IMR-90 (cell line): ENCODE measurements at regions not wholly inside any gene's neighbourhood (a gene's known extent, or its start where the extent isn't known, plus 50 kb on each side); places are given as distances from the start of the nearest gene placed in this dataset.
A peak's percentile ranks its signal among the peaks of the same experiment; 100 is the strongest.

Experiments
- ATAC-seq: fragments of 200-7000 bp; cut with Tn5 transposase; 2 replicates; pipeline ENCODE4 v1.9.1; 2020; ENCODE audit warnings: low read depth, mild to moderate bottlenecking, moderate library complexity
- BruUV-seq: library from RNA; stranded (reverse); fragments of 400-500 nt; replicated peaks from 2 replicates; lab custom pipeline; 2021; lab: Mats Ljungman, UMichigan
- CTCF ChIA-PET: fragments of 300-600 bp; formaldehyde crosslinking; extraction: SDS; loops from one replicate; lab custom pipeline; 2021; ENCODE audit warnings: antibody characterized with exemption; lab: Yijun Ruan, JAX
- POLR2A ChIA-PET: fragments of 300-600 bp; sonication (Branson Sonifier 250); formaldehyde crosslinking; loops from one replicate; lab custom pipeline; 2022; ENCODE audit warnings: antibody characterized with exemption; ENCODE audit not compliant: unreplicated experiment; lab: Charles Lee
- DNase-seq: peaks from one replicate; pipeline ENCODE4 v3.0.0; 2013
- H2AFZ ChIP-seq: replicated peaks from 2 replicates; pipeline ENCODE3; 2013; ENCODE audit warnings: low read length, mild to moderate bottlenecking; ENCODE audit not compliant: poor library complexity
- H2AK5ac ChIP-seq: 2 replicates; pipeline ENCODE4 v1.6.1; 2013; ENCODE audit warnings: low read depth, low read length, inconsistent platforms
- H2AK9ac ChIP-seq: replicated peaks from 2 replicates; pipeline ENCODE3; 2013; ENCODE audit warnings: mild to moderate bottlenecking, low read depth, low read length, moderate library complexity; ENCODE audit not compliant: poor library complexity
- H2BK120ac ChIP-seq: 2 replicates; pipeline ENCODE4 v1.6.1; 2013; ENCODE audit warnings: low read depth, low read length, inconsistent platforms
- H2BK15ac ChIP-seq: 3 replicates; pipeline ENCODE4 v1.6.1; 2013; ENCODE audit warnings: low read depth, low read length, inconsistent platforms
- H2BK20ac ChIP-seq: 2 replicates; pipeline ENCODE4 v1.6.1; 2013; ENCODE audit warnings: low read depth, mild to moderate bottlenecking, inconsistent platforms, low read length, moderate library complexity
- H2BK5ac ChIP-seq: 2 replicates; pipeline ENCODE4 v1.6.1; 2013; ENCODE audit warnings: mild to moderate bottlenecking, low read depth, low read length, inconsistent platforms; ENCODE audit not compliant: poor library complexity, severe bottlenecking
- H3K14ac ChIP-seq: replicated peaks from 2 replicates; pipeline ENCODE4 v1.6.1; 2013; ENCODE audit warnings: low read depth, low read length, inconsistent platforms
- H3K18ac ChIP-seq: 2 replicates; pipeline ENCODE4 v1.6.1; 2013; ENCODE audit warnings: low read depth, low read length, control low read depth
- H3K23ac ChIP-seq: 2 replicates; pipeline ENCODE4 v1.6.1; 2013; ENCODE audit warnings: low read depth, low read length, inconsistent platforms
- H3K27ac ChIP-seq: 2 replicates; pipeline ENCODE4 v1.5.1; 2013; ENCODE audit warnings: mild to moderate bottlenecking, control low read depth, low read length; ENCODE audit not compliant: insufficient read depth
- H3K27me3 ChIP-seq: 2 replicates; pipeline ENCODE4 v1.6.1; 2013; ENCODE audit warnings: low read length; ENCODE audit not compliant: control insufficient read depth, insufficient read depth
- H3K36me3 ChIP-seq: 2 replicates; pipeline ENCODE4 v1.6.1; 2013; ENCODE audit warnings: low read length, mixed read lengths; ENCODE audit not compliant: control insufficient read depth, insufficient read depth
- H3K4ac ChIP-seq: 2 replicates; pipeline ENCODE4 v1.6.1; 2013; ENCODE audit warnings: low read depth, low read length, inconsistent platforms
- H3K4me1 ChIP-seq: 2 replicates; pipeline ENCODE4 v1.6.1; 2013; ENCODE audit warnings: low read length, mixed read lengths; ENCODE audit not compliant: control insufficient read depth, insufficient read depth
- H3K4me2 ChIP-seq: 2 replicates; pipeline ENCODE4 v1.6.1; 2013; ENCODE audit warnings: low read depth, mild to moderate bottlenecking, control low read depth, low read length, moderate library complexity
- H3K4me3 ChIP-seq: 2 replicates; pipeline ENCODE4 v1.5.1; 2013; ENCODE audit warnings: low read depth, mild to moderate bottlenecking, control low read depth, low read length, moderate library complexity; ENCODE audit not compliant: insufficient read depth
- H3K56ac ChIP-seq: 2 replicates; pipeline ENCODE4 v1.6.1; 2013; ENCODE audit warnings: low read length, inconsistent platforms; ENCODE audit not compliant: insufficient read depth; ENCODE audit errors: extremely low read depth
- H3K79me1 ChIP-seq, 2 experiments: 2 replicates each; pipeline ENCODE4 v1.6.1; 2013; ENCODE audit warnings: low read length in 2 of 2, inconsistent platforms in 1 of 2, low read depth in 1 of 2
- H3K9ac ChIP-seq: 2 replicates; pipeline ENCODE4 v1.6.1; 2013; ENCODE audit warnings: low read depth, low read length, control low read depth
- H3K9me1 ChIP-seq: 2 replicates; pipeline ENCODE4 v1.6.1; 2013; ENCODE audit warnings: low read length, inconsistent platforms; ENCODE audit not compliant: insufficient read depth
- H3K9me3 ChIP-seq: 2 replicates; pipeline ENCODE4 v1.6.1; 2013; ENCODE audit warnings: low read length; ENCODE audit not compliant: control insufficient read depth, insufficient read depth
- H4K20me1 ChIP-seq: 2 replicates; pipeline ENCODE4 v1.6.1; 2013; ENCODE audit warnings: low read length, inconsistent platforms; ENCODE audit not compliant: insufficient read depth
- H4K5ac ChIP-seq: 2 replicates; pipeline ENCODE4 v1.6.1; 2013; ENCODE audit warnings: mild to moderate bottlenecking, low read depth, low read length, control low read depth
- H4K8ac ChIP-seq, 2 experiments: 2 replicates each; pipeline ENCODE4 v1.6.1; 2013; ENCODE audit warnings: low read depth in 2 of 2, low read length in 2 of 2, control low read depth in 1 of 2, inconsistent platforms in 1 of 2
- H4K91ac ChIP-seq: 2 replicates; pipeline ENCODE4 v1.6.1; 2013; ENCODE audit warnings: low read depth, low read length, inconsistent platforms; ENCODE audit not compliant: insufficient read depth
- BHLHE40 ChIP-seq: fragments of 150-350 bp; IDR thresholded peaks from 2 replicates; pipeline ENCODE4 v1.6.1; 2016; ENCODE audit warnings: mild to moderate bottlenecking, low read depth, low read length
- CEBPB ChIP-seq: IDR thresholded peaks from 2 replicates; pipeline ENCODE4 v1.6.1; 2012; ENCODE audit warnings: low read depth, low read length, improper control_type of control experiment
- MAFK ChIP-seq: IDR thresholded peaks from 2 replicates; pipeline ENCODE4 v1.6.1; 2012; ENCODE audit warnings: low read depth, low read length, improper control_type of control experiment
- MAZ ChIP-seq: IDR thresholded peaks from 2 replicates; pipeline ENCODE4 v1.6.1; 2012; ENCODE audit warnings: low read depth, mild to moderate bottlenecking, low read length, improper control_type of control experiment, moderate library complexity, borderline replicate concordance
- MXI1 ChIP-seq: IDR thresholded peaks from 2 replicates; pipeline ENCODE4 v1.6.1; 2012; ENCODE audit warnings: low read depth, mild to moderate bottlenecking, low read length, moderate library complexity, borderline replicate concordance
- POLR2A ChIP-seq: IDR thresholded peaks from 2 replicates; pipeline ENCODE4 v1.6.1; 2012; ENCODE audit warnings: mild to moderate bottlenecking, low read depth, low read length
- RAD21 ChIP-seq: IDR thresholded peaks from 2 replicates; pipeline ENCODE4 v1.6.1; 2012; ENCODE audit warnings: low read length, improper control_type of control experiment
- RCOR1 ChIP-seq: IDR thresholded peaks from 2 replicates; pipeline ENCODE4 v1.6.1; 2012; ENCODE audit warnings: mild to moderate bottlenecking, low read length, improper control_type of control experiment; ENCODE audit not compliant: insufficient replicate concordance
- RFX5 ChIP-seq: IDR thresholded peaks from 2 replicates; pipeline ENCODE4 v1.8.0; 2012; ENCODE audit warnings: low read depth, mild to moderate bottlenecking, low read length, moderate library complexity
- SMC3 ChIP-seq: fragments of 150-350 bp; IDR thresholded peaks from 2 replicates; pipeline ENCODE4 v1.6.1; 2016; ENCODE audit warnings: low read depth, mild to moderate bottlenecking, antibody characterized with exemption, low read length, moderate library complexity
- WGBS, 2 experiments: methylation state at CpG; one replicate each; pipeline versions ENCODE4 v1.1.5 to v1.1.7; 2013; ENCODE audit warnings: missing lambda C conversion rate in 2 of 2; ENCODE audit not compliant: insufficient read length in 1 of 2; ENCODE audit errors: extremely low coverage in 2 of 2; 5-methylcytosine and 5-hydroxymethylcytosine counted together
- dilution Hi-C: fragments of 300-500 bp; cut with HindIII; formaldehyde crosslinking; loops from one replicate; pipeline ENCODE4 v1.14.3; 2018; ENCODE audit warnings: low sequenced_read_pairs; ENCODE audit not compliant: unreplicated experiment
- in situ Hi-C: fragments of 300-500 bp; cut with MboI; formaldehyde crosslinking; loops from 3 replicates; pipeline ENCODE4 v1.14.3; 2019; ENCODE audit warnings: low sequenced_read_pairs, inconsistent platforms, mixed read lengths
- intact Hi-C: fragments of 100-400 bp; cut with micrococcal nuclease; formaldehyde crosslinking; loops from 2 replicates; pipeline ENCODE4 v1.10.0; 2022
- TF ChIP-seq, protein P1 (sequence below): fragments of 150-350 bp; IDR thresholded peaks from 2 replicates; pipeline ENCODE4 v1.6.1; 2017; ENCODE audit warnings: mild to moderate bottlenecking, antibody characterized with exemption, low read length, low read depth

DNA sequence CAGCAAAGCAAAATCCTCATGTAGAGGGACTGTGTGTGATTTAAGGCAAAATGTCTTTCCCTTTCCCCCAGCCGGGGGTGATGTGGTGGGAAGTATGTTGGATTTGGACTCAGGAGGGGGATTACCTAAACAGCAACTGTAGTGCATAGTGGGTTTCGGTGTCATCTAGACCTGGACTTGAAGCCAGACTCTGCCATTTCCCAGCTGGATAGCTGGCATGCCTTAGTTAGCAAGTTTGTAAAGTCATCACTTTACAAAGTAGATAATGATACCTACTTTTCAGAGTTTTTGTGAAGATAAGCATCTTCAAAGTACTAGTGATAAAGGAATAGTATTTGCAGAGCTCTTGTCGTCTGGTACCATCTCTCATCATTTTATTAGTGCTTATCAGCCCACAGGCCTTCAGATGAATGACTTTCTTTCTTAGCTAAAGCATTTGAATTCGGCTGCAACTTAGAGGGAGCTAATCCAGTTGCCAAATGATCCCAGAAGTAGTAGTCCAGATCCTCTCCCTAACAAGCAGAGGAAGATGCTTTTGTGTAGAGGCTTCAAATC is 56.2 kb upstream of the ROR1 start:
- Histone ChIP-seq H4K91ac (no peak overlapping the region), H3K9me1 (peaks cover 7% of the 10 kb centered on the region; the same call in 1 of the 2 replicates), H2BK20ac (no peak overlapping the region), H4K5ac (no peak overlapping the region), H3K4me1 (peaks cover 11% of the 10 kb centered on the region), H2BK5ac (no peak overlapping the region), H3K9ac (no peak overlapping the region), H3K4me2 (no peak overlapping the region), H3K27me3 (peaks cover 20% of the 10 kb centered on the region), H4K20me1 (peaks cover 7% of the 10 kb centered on the region; the same call in 1 of the 2 replicates), H2BK120ac (no peak overlapping the region), H3K4me3 (no peak overlapping the region), H3K18ac (no peak overlapping the region), H3K36me3 (no peaks in the 10 kb centered on the region), H2AFZ (no peak overlapping the region), H3K56ac (no peak overlapping the region), H2AK9ac (no peak overlapping the region), H3K23ac (no peak overlapping the region), H3K27ac (no peak overlapping the region), H2BK15ac (no peak overlapping the region), H4K8ac (no peak overlapping the region), H2AK5ac (peak overlapping the region; percentile 38; the same call in 1 of the 2 replicates), H3K4ac (no peak overlapping the region), H3K9me3 (no peaks in the 10 kb centered on the region), H3K14ac (no peak overlapping the region), H3K79me1 (no peaks in the 10 kb centered on the region)
- in situ Hi-C loops = no loop called here
- intact Hi-C loops = no loop called here
- POLR2A ChIA-PET = no interaction called here
- DNase-seq = no peak
- no CpG with 5 or more reads among the region's 4 CpGs for WGBS, 2 experiments
- dilution Hi-C loops = no loop called here
- CTCF ChIA-PET = interaction anchor here (1.4 kb wide), 1 partner anchor 26 kb away, joined by 7 read pairs; no protein-coding TSS in a partner anchor
- TF ChIP-seq SMC3 (no peak), BHLHE40 (no peak), RFX5 (no peak), CEBPB (no peak), MAZ (no peak), MAFK (no peak), RAD21 (no peak), POLR2A (no peak), MXI1 (no peak), RCOR1 (no peak)
- TF ChIP-seq, protein P1, sequence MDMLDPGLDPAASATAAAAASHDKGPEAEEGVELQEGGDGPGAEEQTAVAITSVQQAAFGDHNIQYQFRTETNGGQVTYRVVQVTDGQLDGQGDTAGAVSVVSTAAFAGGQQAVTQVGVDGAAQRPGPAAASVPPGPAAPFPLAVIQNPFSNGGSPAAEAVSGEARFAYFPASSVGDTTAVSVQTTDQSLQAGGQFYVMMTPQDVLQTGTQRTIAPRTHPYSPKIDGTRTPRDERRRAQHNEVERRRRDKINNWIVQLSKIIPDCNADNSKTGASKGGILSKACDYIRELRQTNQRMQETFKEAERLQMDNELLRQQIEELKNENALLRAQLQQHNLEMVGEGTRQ = no peak
- BruUV-seq = no TSS peak
- no peak for ATAC-seq
